Lung (tissue), 11 donors: ENCODE measurements at regions not wholly inside any gene's neighbourhood (a gene's known extent, or its start where the extent isn't known, plus 50 kb on each side); places are given as distances from the start of the nearest gene placed in this dataset.

Experiments used
- ATAC-seq: fragments of 200-7000 bp; cut with Tn5 transposase; one replicate; pipeline ENCODE4 v1.9.1; 2020; ENCODE audit warnings: moderate number of reproducible peaks; ENCODE audit not compliant: insufficient read depth, low FRiP score
- DNase-seq, 3 donors: peaks; one replicate each; pipeline ENCODE4 v3.0.0-alpha.2; 2013 to 2017
- H3K27ac ChIP-seq, 2 donors: one replicate each; pipeline ENCODE4 v1.5.1; 2013; ENCODE audit warnings: mild to moderate bottlenecking in 2 of 2, moderate library complexity in 2 of 2, control low read depth in 1 of 2, inconsistent platforms in 1 of 2, low read depth in 1 of 2, low read length in 1 of 2
- H3K27me3 ChIP-seq, 3 donors: one replicate each; pipeline ENCODE4 v1.5.1; 2013; ENCODE audit warnings: low read length in 2 of 3; ENCODE audit not compliant: control insufficient read depth in 3 of 3, insufficient read depth in 3 of 3
- H3K36me3 ChIP-seq, 4 donors: one replicate each; pipeline ENCODE4 v1.5.1; 2013; ENCODE audit warnings: low read length in 4 of 4, mild to moderate bottlenecking in 1 of 4, moderate library complexity in 1 of 4; ENCODE audit not compliant: control insufficient read depth in 4 of 4, insufficient read depth in 4 of 4
- H3K4me1 ChIP-seq, 5 donors: one replicate each; pipeline ENCODE4 v1.5.1; 2013; ENCODE audit warnings: low read length in 5 of 5, mild to moderate bottlenecking in 2 of 5, moderate library complexity in 1 of 5; ENCODE audit not compliant: control insufficient read depth in 5 of 5, insufficient read depth in 5 of 5
- H3K4me3 ChIP-seq: one replicate; pipeline ENCODE4 v1.5.1; 2013; ENCODE audit warnings: mild to moderate bottlenecking, control low read depth, moderate library complexity
- H3K9ac ChIP-seq, 2 donors: one replicate each; pipeline ENCODE4 v1.5.1; 2013; ENCODE audit warnings: low read length in 2 of 2, control low read depth in 1 of 2; ENCODE audit not compliant: insufficient read depth in 1 of 2
- H3K9me3 ChIP-seq, 4 donors: one replicate each; pipeline ENCODE4 v1.5.1; 2013; ENCODE audit warnings: low read length in 3 of 4, mild to moderate bottlenecking in 1 of 4, moderate library complexity in 1 of 4; ENCODE audit not compliant: control insufficient read depth in 4 of 4, insufficient read depth in 3 of 4
- WGBS, 2 donors: extraction: QIAGEN DNeasy Blood & Tissue Kit; methylation state at CpG; one replicate each; pipeline ENCODE4 v1.1.7; 2013; 5-methylcytosine and 5-hydroxymethylcytosine counted together
- TF ChIP-seq, protein P1 (sequence below): IDR thresholded peaks from 2 replicates; pipeline ENCODE4 v1.5.1; 2012; ENCODE audit warnings: mild to moderate bottlenecking; ENCODE audit errors: control extremely low read depth, extremely low read depth
- donor health status: control.
- donor health status: control.
- donor health status: Bipolar disorder and iron deficiency.
- donor health status: healthy.
- donor health status: DM: yes; HTN: yes; CAD: no.

DNA sequence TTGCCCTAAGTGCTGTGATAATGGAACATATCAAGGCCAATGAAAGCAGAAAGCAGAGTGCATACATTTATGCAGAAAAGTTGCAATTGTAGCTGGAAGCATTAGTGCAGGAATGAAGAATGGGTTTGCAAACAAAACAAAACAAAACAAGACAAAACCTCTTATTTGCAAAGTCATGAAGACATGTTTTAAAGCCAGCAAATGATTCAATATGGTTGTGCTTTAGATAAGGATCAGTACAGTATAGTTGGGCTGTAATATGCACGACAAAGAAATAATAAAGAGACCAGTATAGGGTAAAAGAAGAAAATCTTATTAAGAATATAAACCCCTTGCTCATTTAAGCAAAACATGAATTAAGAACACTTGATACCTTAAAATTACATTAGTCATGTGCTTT is 398.1 kb downstream of the KIF2B start:
- DNase-seq = no peak
- Histone ChIP-seq H3K27me3 (no peaks in the 10 kb centered on the region), H3K9ac (no peak overlapping the region), H3K36me3 (no peaks in the 10 kb centered on the region), H3K27ac (no peak overlapping the region), H3K4me1 (peaks cover 0 to 7% (median 0%) of the 10 kb centered on the region in 5 donors), H3K9me3 (no peaks in the 10 kb centered on the region), H3K4me3 (no peak overlapping the region)
- WGBS, 2 donors = 77 to 86% methylated on average over 1 of the region's 1 CpG
- no peak for ATAC-seq
- TF ChIP-seq, protein P1, sequence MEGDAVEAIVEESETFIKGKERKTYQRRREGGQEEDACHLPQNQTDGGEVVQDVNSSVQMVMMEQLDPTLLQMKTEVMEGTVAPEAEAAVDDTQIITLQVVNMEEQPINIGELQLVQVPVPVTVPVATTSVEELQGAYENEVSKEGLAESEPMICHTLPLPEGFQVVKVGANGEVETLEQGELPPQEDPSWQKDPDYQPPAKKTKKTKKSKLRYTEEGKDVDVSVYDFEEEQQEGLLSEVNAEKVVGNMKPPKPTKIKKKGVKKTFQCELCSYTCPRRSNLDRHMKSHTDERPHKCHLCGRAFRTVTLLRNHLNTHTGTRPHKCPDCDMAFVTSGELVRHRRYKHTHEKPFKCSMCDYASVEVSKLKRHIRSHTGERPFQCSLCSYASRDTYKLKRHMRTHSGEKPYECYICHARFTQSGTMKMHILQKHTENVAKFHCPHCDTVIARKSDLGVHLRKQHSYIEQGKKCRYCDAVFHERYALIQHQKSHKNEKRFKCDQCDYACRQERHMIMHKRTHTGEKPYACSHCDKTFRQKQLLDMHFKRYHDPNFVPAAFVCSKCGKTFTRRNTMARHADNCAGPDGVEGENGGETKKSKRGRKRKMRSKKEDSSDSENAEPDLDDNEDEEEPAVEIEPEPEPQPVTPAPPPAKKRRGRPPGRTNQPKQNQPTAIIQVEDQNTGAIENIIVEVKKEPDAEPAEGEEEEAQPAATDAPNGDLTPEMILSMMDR = no peak

GRCh38 chr17:54221499-54221898 is 398.8 kb downstream of the KIF2B start:
- Histone ChIP-seq H3K9ac (no peak overlapping the region), H3K36me3 (no peaks in the 10 kb centered on the region), H3K27me3 (no peaks in the 10 kb centered on the region), H3K9me3 (no peaks in the 10 kb centered on the region), H3K4me3 (no peak overlapping the region), H3K4me1 (peaks cover 0 to 2% (median 0%) of the 10 kb centered on the region in 5 donors), H3K27ac (no peak overlapping the region)
- WGBS, 2 donors = 39 to 42% methylated on average over 2 of the region's 2 CpGs
- no peak for ATAC-seq
- TF ChIP-seq, protein P1 = no peak
- DNase-seq = no peak

DNA sequence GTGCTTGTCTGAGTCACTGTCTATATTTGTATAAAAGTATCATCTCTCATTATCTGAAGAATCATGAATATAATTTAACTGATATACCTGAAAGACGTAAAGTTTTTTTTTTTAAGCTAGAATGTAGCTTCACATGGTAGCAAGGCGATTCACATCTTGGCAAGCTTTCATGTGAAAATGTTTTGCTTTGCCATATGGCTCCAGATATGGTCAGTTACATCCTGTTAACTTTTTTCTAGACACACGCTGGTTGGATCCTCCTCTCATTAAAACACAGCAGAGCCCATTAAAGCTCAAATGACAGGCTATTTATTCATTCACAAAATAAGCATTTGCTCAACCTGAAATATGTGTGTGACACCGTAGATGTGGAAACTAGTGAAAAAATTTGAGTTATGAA is 412.8 kb downstream of the KIF2B start:
- Histone ChIP-seq H3K4me1 (no peaks in the 10 kb centered on the region), H3K9me3 (no peaks in the 10 kb centered on the region), H3K27me3 (no peaks in the 10 kb centered on the region), H3K27ac (no peak overlapping the region), H3K36me3 (no peaks in the 10 kb centered on the region), H3K9ac (no peak overlapping the region), H3K4me3 (no peak overlapping the region)
- TF ChIP-seq, protein P1 = no peak
- DNase-seq (no peak), ATAC-seq (no peak)
- WGBS, 2 donors = 55 to 68% methylated on average over 4 of the region's 4 CpGs

DNA sequence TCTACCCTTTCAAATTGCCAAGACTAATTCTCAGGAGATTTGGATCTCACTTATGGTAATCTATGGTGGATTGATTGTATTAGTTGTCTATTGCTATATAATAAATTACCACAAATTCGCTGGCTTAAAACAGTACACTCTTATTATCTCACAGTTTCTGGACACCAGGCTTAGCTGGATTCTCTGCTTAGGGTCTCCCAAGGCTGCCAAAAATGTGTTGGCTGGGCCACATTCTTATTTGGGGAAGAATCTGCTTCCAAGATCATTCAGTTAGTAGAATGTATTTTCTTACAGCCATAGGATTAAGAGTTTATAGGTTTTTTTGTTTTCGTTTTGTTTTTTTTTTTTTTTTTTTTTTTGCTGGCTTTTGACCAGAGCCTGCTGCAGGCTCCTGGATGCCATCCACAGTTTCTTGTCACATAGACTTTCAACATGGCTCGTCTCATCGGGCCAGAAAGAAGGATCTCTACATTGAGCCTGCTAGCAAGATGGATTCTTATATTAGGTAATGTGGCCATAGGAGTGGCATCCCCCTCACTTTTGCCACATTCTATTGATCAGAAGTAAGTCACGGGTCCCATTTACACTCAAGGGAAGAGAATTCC is 415.3 kb downstream of the KIF2B start:
- Histone ChIP-seq H3K27me3 (no peaks in the 10 kb centered on the region), H3K9ac (no peak overlapping the region), H3K4me3 (no peak overlapping the region), H3K27ac (no peak overlapping the region), H3K9me3 (no peaks in the 10 kb centered on the region), H3K4me1 (no peaks in the 10 kb centered on the region), H3K36me3 (no peaks in the 10 kb centered on the region)
- 71 to 76% methylated on average over 5 of the region's 5 CpGs for WGBS, 2 donors
- no peak for DNase-seq
- TF ChIP-seq, protein P1 = no peak
- ATAC-seq = no peak
